Daoy (cell line): ENCODE measurements at regions not wholly inside any gene's neighbourhood (a gene's known extent, or its start where the extent isn't known, plus 50 kb on each side); places are given as distances from the start of the nearest gene placed in this dataset.

ENCODE experiments used
- DNase-seq: peaks from one replicate; pipeline ENCODE4 v3.0.0-alpha.2; 2015; ENCODE audit warnings: low read depth

DNA sequence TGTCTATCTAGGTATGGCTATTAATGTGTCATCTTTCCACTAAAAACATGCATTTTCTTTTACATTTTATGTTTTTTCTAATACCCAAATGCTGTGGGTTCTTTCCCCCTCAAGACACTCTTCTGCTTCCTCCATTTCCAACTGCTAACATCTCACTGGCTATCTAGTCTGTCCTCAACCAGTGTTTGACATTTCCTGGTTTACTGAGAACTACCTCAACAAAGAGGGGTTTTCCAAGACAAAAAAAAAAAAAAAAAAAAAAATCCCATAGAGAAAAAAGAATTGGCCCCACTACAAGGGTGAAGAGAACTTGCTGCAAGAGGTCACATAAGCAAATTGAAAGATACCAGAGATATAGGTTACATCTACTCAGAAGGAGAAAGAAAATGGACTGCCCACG lies 359.7 kb downstream of the CRPPA start:
- DNase-seq, result no peak

DNA sequence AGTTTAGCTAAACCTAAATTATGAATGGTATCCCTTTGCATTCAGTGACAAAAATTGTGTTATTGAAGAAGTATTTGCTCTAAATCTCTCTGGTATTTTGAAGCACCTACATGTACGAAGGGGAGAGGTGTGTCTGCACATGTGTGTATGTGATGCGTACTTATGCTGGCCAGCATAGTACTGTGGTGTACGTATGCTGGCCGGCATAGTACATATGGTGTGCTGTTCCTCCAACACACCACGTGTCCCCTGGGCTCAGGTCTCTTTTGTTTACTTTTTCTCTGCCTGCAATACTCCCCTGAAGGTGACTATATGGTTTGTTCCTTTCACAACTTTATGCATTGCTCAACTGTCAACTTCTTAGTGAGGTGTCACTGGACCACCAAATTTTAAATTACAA lies 360.3 kb downstream of the CRPPA start:
- DNase-seq, result no peak

DNA sequence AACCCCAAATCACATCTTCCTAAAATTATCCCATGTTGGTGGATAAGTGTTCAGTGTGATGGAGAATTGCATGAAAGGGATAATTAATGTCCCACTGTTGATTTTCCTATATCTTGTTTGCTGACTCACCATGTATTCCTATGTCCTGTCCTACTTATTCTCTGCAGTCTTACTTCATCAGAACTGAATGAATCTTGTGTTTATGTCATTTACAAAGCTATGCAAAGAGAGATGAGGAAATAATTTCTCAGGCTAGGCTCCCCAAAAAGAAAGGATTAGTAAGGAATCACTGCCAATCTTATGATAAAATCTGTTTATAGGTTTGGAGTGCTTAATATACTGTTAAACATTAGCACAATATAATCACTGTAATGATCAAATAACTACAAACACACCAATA lies 360.8 kb downstream of the CRPPA start:
- DNase-seq, result no peak

DNA sequence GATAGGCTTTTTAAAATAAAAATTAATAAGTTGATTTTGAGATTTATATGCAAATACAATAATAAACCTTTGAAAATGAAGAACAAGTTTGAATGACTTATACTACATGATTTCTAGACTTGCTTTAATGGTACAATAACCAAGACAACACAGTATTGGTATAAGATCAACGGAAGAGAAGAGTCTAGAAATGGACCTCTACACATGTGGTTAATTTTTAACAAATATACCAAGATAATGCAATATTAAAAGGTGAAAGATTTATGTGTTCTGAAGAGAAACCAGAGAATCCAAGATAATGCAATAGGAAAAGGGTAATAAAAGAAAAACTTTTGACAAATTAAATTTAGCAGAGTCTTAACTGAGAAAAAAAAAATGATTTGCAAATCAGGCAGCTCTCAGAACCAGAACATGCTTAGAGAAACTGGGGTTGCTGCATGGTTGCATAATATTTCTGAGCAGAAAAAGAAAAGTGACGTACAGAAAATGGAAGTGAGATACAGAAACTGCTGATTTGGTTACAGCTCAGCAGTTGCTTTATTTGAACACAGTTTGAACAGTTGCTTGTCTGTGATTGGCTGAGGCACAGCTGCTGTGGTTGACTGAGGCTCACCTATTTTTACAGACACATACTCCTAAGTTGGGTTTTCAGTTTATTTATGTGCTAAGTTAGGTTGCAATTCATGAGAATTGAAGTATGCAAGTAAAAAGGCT lies 365.9 kb downstream of the CRPPA start:
- DNase-seq, result no peak

DNA sequence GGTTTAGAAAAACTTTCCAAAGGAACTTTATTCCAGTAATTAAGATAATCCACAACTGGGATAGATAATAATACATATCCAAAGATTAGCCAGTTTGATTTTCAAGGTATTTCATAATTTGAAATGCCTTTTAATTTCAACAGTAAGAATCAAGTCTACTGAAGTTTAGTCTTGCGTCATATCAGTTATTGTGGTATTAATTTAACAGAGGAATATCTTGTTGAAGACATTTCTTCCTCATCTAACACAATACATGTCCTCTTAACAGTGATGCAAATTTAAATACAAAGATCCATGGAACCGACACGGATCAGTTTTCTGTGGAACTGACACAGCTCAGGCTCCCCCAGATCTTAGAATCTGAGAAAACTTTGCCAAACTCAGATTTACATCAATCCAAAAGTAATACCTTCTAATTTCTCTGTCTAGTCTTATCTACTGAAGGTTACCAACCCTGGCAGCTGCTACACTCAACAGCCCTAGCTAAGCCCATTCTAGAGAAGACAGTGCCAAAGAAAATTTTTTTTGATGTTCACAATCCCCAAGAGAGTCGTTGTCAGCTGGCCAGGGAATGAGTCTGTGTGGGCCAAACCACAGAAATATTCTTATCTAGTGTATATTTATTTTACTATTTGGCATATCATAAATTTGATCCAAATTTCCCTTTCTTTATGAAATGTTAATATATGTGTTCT lies 365.2 kb upstream of the MEOX2 start:
- no peak for DNase-seq

GRCh38 chr7:16046041-16046440 lies 359.6 kb upstream of the MEOX2 start:
- no peak for DNase-seq

- DNase-seq, result no peak
These were observed 358.8 kb upstream of the MEOX2 start for GRCh38 chr7:16045296-16045695.

DNA sequence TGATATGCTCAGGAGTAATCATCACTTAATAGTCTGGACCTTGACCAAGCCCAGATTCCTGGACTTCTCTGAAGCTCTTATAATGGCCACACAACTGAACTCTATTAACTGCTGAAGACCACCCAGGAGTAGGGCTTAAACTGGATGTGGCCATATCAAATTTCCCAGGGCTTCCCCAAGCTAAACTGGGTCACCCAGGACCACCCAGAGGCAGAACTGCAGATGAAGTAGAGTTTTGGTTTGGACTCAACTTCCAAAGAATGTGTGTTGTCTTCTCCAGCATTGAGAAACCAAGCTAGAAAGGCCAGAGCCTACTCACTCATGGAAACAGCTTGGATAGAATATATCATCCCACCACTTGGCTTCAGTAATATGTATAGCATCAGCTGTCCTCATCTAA lies 358.2 kb upstream of the MEOX2 start:
- no peak for DNase-seq

DNA sequence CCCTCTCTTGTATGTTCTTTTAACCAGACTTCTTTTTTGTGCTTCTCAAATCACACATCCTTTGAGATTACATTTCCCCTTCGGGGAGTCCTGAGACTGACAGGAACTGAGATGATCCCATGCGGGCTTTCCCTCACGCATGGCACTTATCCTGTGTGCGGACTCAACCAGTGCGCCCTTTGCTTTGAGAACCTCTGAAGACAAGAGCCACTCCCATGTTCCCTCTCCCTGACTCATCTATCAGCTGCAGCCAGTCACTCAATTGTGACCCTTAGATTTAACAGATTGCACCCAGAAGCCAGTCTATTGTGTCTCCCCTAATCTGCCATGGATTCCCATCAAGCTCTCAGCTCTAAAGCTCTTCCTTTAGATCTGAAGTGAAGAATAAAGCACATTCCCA lies 353.9 kb upstream of the MEOX2 start:
- no peak for DNase-seq

- DNase-seq, result no peak
These were observed 352.4 kb upstream of the MEOX2 start for GRCh38 chr7:16038906-16039305.

DNA sequence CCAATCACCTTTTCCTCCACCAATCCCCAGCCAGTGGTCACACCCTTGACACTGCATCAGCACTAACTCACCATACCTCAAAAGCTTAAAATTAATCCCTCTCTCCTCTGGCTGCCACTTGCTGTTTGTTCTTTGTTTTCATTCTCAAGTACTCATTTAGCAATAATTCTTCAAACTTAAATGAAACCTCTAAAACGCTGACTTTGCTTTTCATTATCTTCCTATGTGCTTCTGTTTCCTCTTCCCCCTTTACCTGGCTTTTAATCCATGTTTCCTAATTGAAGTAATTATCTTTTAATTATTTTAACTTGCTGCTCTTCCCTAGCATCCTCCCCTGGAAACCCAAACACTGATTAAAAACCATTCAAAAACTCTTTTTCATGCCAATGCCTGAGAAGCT lies 348.9 kb upstream of the MEOX2 start:
- DNase-seq, result no peak

GRCh38 chr7:16034866-16035265 lies 348.4 kb upstream of the MEOX2 start:
- no peak for DNase-seq

- peak; percentile 17 for DNase-seq
These were observed 347.9 kb upstream of the MEOX2 start for GRCh38 chr7:16034353-16034752.

GRCh38 chr7:16033233-16033632 lies 346.8 kb upstream of the MEOX2 start:
- no peak for DNase-seq

GRCh38 chr7:16028636-16029035 lies 342.2 kb upstream of the MEOX2 start:
- no peak for DNase-seq

- peak; percentile 36 for DNase-seq
These were observed 341.6 kb upstream of the MEOX2 start for GRCh38 chr7:16028103-16028502.

- DNase-seq, result no peak
These were observed 340.9 kb upstream of the MEOX2 start for GRCh38 chr7:16027396-16027795.

- DNase-seq, result no peak
These were observed 340.0 kb upstream of the MEOX2 start for GRCh38 chr7:16026253-16027020.

- no peak for DNase-seq
These were observed 339.2 kb upstream of the MEOX2 start for GRCh38 chr7:16025696-16026095.

DNA sequence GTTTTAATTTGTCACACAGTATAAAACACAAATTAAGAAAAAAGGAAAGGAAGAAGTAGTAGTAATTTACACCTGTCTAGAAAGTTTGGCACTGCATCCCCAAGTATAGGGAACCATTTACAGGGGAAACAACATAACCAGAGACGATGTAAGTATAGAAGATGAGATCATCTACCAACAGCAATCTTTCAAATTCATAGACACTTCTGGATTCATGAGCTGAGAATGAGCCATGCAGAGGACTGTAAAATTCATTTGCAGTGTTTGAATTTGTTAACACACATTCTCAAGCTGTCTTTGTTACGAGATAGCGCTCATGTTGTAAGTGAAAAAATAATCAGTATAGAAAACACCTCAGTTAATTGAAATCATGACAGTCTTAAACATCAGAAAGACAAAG lies 337.0 kb upstream of the MEOX2 start:
- DNase-seq, result no peak

DNA sequence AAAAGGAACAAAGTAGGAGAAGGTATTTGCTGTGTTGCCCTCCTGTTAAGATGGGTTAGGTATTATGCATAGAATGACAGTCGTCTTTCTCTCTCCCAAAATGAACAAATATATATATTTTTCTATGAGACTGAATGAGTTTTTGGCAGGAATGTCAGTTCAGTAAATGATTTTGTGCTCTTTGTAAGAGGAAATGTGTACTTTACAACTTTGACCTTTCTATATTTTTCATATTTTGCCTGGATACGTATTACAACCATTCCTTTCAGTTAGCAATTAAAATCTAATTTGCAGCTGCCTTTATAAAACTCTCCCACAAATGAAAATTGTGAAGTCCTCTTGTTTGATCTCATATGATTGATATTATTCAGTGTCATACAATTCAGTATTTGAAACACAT lies 336.6 kb upstream of the MEOX2 start:
- no peak for DNase-seq

DNA sequence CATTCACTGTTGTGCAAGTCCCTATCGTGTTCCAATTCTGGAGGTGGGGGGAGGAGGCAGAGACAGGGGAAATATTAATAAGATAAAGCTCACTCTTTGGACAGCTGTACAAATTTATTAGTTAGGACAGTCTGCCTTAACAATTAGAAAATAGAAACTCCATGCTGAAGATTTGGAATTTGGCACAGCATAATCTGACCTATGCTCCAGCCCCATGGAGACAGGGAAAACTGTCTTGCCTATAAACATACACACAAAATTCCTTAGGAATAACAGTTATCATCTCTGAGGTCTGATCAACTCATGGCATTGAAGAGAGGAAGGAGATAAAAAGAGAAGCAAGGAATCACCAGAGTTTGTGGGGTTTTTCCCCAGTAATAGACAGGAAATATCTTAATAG lies 335.4 kb upstream of the MEOX2 start:
- no peak for DNase-seq

DNA sequence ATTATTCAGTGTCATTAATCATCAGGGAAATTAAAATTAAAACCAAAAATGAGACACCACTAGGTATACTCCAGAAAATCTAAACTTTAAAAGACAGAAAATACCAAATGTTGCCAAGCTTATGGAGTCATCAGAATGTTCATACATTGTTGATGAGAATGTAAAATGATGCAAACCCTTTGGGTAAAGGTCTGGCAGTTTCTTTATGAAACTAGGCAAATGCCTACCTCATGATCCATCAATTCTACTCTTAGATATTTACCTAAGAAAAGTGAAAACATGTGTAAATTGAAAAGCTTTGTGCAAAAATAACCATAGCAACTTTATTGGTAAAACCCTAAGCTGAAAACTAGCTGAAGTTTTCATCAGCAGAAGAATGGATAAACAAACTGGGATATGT lies 329.5 kb upstream of the MEOX2 start:
- DNase-seq, result no peak
